Esophagus squamous epithelium (tissue), 4 donors: ENCODE measurements at regions not wholly inside any gene's neighbourhood (a gene's known extent, or its start where the extent isn't known, plus 50 kb on each side); places are given as distances from the start of the nearest gene placed in this dataset.

Source experiments
- POLR2A ChIP-seq, 4 donors: fragments of 450-650 bp; IDR thresholded peaks; one replicate each; pipeline ENCODE4 v1.6.1; 2017; ENCODE audit warnings: antibody characterized with exemption in 4 of 4, mild to moderate bottlenecking in 4 of 4, moderate library complexity in 3 of 4
- TF ChIP-seq, protein P1 (sequence below), 6 experiments: fragments of 450-650 bp in 4 of 6; fragments of 200-600 bp in 2 of 6; sonication (generic) in 2 of 6; IDR thresholded peaks; one replicate each; pipeline ENCODE4 v1.5.1; 2016 to 2019; ENCODE audit warnings: antibody characterized with exemption in 6 of 6, mild to moderate bottlenecking in 4 of 6, moderate library complexity in 4 of 6

DNA sequence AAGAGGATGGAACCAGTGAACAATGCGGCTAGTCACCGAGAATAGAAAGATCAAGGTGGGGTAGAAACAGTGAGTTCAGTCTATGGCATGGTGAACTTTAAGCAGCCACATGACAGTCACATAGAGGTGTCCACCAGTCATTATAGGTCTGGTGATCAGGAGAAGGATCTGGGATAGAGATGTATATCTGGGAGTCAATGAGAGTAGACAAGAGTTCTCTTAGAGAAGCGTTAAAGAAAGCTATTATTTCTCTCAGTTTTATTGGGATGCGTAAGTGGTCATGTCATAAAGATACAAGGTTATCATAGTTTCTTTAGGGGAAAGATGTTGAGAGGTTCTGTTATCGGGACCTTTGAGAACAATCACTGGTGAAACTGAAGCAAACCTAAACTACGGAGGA, 136.1 kb upstream of the SLC38A2 start:
- TF ChIP-seq, protein P1, sequence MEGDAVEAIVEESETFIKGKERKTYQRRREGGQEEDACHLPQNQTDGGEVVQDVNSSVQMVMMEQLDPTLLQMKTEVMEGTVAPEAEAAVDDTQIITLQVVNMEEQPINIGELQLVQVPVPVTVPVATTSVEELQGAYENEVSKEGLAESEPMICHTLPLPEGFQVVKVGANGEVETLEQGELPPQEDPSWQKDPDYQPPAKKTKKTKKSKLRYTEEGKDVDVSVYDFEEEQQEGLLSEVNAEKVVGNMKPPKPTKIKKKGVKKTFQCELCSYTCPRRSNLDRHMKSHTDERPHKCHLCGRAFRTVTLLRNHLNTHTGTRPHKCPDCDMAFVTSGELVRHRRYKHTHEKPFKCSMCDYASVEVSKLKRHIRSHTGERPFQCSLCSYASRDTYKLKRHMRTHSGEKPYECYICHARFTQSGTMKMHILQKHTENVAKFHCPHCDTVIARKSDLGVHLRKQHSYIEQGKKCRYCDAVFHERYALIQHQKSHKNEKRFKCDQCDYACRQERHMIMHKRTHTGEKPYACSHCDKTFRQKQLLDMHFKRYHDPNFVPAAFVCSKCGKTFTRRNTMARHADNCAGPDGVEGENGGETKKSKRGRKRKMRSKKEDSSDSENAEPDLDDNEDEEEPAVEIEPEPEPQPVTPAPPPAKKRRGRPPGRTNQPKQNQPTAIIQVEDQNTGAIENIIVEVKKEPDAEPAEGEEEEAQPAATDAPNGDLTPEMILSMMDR (IDR thresholded peaks at IDR 0.05): no peak
- TF ChIP-seq POLR2A (IDR thresholded peaks at IDR 0.05): no peak
